ENCODE measurements at regions not wholly inside any gene's neighbourhood (a gene's known extent, or its start where the extent isn't known, plus 50 kb on each side); places are given as distances from the start of the nearest gene placed in this dataset.

GRCh38 chr12:45590646-45591045 is 138.9 kb upstream of the ARID2 start:
- no peak for DNase-seq

DNA sequence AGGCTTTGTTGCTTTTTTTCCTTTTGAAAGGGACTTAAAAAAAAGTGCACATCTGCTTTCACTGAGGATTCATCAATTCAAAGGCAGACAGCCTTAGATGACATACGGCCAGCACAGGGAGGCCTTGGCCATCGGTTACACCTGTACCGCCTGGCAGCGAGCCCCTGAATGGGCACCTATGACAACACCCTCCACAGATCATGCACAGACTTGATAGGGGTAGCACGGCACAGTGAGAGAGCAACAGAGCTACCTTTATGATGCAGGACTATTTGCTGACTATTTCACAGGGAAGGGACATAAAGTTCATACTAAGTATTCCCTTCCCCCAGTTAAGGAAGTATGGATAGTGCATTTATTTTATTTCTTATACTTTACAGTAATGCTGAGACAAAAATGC is 137.9 kb upstream of the ARID2 start:
- DNase-seq = no peak

DNA sequence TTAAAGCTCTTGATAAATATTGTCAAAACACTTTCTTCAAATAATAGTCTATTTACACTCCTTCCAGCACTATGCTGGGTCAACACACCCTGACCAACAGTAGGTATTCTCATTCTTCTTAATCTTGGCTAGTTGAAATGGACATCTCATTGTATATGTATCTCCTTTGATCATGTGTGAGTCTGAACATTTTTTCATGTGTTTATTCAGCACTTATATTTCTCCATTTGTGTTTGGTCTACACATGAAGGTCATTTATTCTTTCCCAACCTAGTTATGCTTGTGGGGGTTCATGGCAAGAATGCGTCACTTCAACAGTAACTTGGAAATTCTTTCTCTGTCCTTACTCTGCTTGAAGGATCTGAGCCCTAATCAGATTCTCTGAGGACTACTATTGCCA is 133.1 kb upstream of the ARID2 start:
- DNase-seq = no peak

GRCh38 chr12:45598336-45598735 is 131.2 kb upstream of the ARID2 start:
- DNase-seq = no peak

DNA sequence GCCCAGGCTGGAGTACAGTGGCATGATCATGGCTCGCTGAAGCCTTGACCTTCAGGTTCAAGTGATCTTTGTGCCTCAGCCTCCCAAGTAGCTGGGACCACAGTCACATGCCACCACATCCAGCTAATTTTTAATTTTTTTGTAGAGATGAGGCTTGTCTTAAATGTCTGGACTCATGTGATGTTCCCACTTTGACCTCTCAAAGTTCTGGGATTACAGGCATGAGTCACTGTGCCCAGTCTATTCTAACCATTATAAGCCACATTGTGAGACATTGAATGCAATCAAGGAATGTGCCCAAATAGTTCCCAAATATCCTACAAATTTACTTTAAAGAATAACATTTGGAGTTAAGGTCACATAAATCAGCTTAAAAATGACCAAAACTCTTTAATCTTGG is 130.7 kb upstream of the ARID2 start:
- no peak for DNase-seq

DNA sequence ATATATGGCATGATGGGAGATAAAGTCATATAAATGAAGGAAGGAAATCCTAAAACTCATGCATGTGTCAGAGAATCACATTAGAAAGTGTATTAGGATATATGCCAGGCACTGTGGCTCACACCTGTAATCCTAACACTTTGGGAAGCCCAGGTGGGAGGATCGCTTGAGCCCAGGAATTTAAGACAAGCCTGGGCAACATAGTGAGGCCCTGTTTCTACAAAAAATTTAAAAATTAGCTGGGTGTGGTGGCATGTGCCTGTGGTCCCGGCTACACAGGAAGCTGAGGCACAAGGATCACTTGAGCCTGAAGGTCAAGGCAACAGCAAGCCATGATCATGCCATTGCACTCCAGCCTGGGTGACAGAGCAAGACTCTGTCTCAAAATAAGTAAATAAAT is 130.3 kb upstream of the ARID2 start:
- no peak for DNase-seq

GRCh38 chr12:45601390-45601789 is 128.1 kb upstream of the ARID2 start:
- DNase-seq = no peak

DNA sequence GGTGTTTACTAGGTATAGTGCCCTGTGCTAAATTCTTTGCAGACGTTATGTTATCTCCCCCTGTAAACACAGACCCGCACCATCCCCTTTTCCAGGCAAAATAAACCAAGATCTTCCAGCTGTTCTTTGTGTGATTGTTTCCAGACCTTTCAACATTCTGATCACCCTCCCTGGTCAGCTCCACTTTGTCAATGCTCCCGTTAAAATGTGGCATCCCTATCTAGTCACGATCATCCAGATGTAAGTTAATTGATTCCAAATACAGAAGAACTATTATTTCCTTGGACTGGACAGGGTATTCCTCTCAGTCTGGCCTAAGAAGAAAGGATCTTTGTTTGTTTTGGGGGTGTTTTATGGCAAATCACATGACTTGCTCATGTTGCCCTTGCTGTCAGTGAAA is 127.6 kb upstream of the ARID2 start:
- no peak for DNase-seq

- DNase-seq = no peak
These were observed 123.9 kb upstream of the ARID2 start for GRCh38 chr12:45605624-45606023.

DNA sequence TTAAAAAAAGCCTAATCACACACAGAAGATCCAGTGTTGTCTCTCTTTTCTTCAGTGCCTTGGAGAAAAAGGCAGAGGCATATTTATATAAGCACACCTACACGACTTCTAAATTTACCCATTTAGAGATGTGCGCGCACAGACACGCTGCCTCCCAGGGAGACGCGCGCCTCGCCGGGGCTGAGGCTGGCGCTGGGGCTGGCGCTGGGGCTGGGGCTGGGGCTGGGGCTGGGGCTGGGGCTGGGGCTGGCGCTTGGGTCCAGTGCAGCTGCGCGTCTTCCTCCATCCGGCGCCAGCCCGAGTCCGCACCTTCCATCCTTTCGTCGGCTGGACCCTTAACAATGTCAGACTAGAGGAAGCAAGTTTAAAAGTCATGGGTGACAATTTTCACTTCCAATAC is 118.4 kb upstream of the ARID2 start:
- no peak for DNase-seq

GRCh38 chr12:45611495-45611894 is 118.0 kb upstream of the ARID2 start:
- no peak for DNase-seq

GRCh38 chr12:45612044-45612794 is 117.3 kb upstream of the ARID2 start:
- no peak for DNase-seq

- no peak for DNase-seq
These were observed 116.2 kb upstream of the ARID2 start for GRCh38 chr12:45613296-45613695.

DNA sequence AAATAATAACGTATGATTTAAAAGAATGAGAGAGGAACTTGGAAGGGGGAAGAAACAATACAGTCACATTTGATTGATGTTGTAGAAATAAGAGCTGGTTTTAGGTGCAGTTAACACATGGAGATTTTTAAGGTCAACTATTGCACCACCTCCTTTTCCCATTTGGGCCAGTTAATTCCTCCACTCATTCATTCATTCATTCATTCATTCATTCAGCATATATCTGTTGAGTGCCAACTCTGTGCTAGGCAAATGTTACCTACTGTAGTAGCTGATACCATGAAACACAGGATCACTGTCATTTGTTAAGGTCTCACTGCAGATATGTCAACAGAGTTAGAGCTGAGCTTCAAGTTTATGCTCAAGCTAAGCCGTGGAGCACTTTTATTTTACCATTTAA is 115.7 kb upstream of the ARID2 start:
- DNase-seq = no peak

- no peak for DNase-seq
These were observed 114.2 kb upstream of the ARID2 start for GRCh38 chr12:45615268-45615667.

DNA sequence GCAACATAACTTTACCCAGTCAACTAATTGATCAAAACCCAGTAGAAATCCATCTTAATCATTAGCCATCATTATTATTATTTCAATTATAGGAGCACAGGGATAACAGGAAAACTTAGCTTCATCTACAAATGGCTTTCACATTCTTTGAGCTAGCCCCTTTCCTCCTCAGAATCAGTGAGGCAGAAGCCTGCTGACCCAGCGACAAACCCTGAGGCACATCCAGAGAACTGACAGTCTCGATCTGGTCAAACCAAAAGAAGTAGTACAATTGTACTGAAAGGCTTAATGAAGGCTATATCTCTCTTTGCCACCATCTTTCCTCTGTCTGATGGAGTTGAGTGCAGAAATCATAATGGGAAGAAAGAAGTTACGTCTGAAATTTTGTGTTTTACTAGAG is 109.8 kb upstream of the ARID2 start:
- DNase-seq = no peak

GRCh38 chr12:45621703-45622102 is 107.8 kb upstream of the ARID2 start:
- no peak for DNase-seq

DNA sequence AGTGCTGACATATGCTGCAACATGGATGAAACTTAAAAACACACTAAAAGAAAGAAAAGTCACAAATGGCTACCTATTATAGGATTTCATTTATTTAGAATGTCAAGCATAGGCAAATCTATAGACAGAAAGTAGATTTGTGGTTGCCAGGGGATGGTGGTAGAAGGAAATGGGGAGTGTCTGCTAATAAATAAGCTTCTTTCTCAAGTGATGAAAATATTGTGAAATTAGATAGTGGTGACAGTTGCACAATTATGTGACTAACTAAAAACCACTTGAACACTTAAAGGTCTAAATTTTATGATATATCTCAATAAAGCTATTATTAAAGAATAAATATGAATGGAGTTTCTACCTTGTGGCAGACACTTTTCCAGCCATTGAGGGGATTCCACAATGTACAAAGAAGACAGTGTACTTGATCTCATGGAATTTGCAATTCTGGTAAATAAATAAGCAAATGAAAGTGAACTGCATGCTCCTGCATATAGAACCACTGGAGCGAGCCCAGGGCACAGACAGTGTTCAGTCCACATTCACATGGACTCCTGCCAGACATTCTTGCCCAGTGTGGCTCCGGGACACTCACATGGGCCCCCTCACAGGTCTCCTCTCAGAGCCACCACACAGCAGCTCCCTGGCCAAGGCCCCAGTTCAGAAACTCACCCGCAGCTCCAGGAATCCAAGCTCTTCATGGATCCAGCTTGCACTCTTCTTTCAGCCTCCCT is 107.1 kb upstream of the ARID2 start:
- no peak for DNase-seq

DNA sequence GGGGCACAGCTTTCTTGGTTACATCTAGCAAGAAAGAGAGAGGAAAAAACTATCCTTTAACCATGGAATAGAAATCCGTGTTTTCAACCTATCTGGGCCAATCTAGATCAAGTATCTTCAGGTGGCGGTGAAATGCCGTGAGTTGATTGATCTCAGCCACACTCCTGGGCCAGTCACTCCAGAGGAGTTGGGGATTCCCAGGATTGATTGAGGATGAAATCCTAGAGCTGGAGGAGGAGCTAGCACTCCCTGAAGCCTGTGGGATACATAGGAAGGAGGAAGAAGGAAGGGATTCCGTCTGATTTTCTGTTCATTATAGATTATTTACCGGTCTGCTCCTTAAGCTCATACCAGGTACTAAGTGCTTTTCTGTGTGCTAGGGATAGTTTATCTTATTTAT is 106.3 kb upstream of the ARID2 start:
- DNase-seq = no peak

GRCh38 chr12:45623940-45624339 is 105.6 kb upstream of the ARID2 start:
- no peak for DNase-seq

GRCh38 chr12:45626965-45627364 is 102.5 kb upstream of the ARID2 start:
- DNase-seq = no peak

DNA sequence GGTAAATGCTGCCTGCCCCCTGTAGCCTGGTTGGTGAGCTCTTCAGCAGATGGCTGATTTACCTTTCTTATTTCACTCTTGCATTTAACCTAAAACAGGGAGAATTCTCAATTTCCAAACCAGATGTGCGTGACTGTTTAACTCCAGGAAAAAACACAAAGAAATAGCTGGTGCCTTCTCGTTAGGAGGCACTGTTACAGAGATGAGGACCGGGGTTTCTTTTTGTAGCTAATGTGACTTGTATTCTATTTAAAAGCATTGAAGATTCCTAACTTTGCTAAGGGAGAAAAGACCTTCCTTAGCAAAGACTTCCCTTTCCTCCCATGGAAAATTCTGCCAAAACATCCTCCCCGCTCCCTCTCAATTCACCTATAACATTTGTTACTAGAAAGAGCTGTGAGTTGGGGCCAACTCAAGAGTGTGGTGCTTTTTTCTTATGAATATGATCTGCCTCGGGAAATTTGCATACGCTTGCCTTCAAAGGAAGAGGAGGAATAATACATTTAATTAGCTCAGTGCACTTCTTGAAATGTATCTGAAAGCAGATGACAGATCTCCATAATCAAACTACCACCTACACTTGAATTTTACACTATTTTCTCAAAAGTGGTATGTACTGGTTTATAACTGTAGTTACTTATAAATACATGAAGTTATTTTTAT is 102.0 kb upstream of the ARID2 start:
- no peak for DNase-seq

DNA sequence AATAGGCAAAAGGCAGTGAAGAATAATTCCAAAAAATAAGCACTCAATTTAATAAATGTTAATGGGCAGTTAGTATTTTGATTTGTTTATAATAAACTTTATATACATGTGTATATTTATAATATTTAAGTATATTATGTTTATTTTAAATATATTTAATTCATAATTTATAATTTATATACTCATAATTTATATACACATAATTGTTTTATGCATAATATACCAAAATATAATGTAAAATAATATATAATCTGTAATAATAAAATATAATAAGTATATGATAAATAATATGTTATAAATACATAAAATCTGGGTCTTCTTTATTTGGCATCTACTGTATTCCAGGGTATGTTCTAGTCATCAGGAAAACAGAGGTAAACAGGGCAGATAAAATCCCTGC is 100.2 kb upstream of the ARID2 start:
- no peak for DNase-seq

DNA sequence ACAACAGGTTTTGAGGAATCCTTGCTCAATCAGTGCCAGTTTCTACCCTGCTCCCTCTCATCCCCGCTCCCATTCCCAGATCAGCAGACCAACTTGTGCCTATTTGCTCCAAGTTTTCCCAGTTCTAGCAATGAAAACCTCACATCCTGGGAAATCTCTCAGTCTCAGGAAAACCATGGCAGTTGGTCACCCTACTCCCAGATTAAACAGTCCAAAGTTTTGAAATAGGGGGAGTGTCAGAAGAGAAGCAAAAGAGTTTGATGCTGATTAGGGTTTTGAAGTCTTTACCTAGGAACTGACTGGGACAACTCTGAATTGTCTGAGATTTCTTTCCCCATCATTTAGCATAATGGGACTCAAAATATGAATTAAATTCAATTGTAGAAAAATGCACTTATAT is 95.8 kb upstream of the ARID2 start:
- no peak for DNase-seq
